ENCODE measurements at regions not wholly inside any gene's neighbourhood (a gene's known extent, or its start where the extent isn't known, plus 50 kb on each side); places are given as distances from the start of the nearest gene placed in this dataset.

DNA sequence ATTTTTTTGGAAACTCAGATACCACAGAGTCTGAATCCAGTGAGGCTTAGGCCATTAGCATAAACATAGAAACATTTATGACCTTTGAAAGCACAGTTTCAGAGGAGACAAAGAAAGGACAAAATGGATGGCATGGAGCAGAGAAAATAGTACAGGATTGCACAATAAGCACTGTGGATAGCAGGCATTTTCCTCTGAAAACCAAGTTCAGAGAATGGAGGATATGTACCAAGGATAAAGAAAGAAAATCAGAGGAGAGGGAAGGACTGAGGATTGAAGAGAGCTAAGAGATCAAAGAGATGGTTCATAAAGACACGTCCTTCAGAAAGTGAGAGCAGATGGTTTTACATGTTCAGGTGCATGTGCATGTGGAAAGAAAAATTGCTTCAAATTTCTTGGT lies 707.2 kb upstream of the CELF2 start:
- Histone ChIP-seq H3K4me2 (ENCODE audit: low read length) (no peak overlapping the region), H2AFZ (ENCODE audit: low read depth, low read length, poor library complexity, severe bottlenecking) (no peak overlapping the region), H3K4me3 (replicated peaks in 1 of 2; ENCODE audit: low read depth in 1 of 2, low read length in 2 of 2) (no peak overlapping the region), H3K9me2 (ENCODE audit: insufficient read depth) (no peaks in the 10 kb centered on the region), H3K36me3 (ENCODE audit: control insufficient read depth in 1 of 2, insufficient read depth in 2 of 2, low read length in 2 of 2) (no peaks in the 10 kb centered on the region), H3K4me1 (ENCODE audit: control insufficient read depth in 1 of 2, insufficient read depth in 2 of 2, low read length in 2 of 2) (no peaks in the 10 kb centered on the region), H3K9ac (ENCODE audit: low read length) (no peak overlapping the region), H3K9me3 (ENCODE audit: control insufficient read depth in 1 of 2, insufficient read depth in 1 of 2, low read depth in 1 of 2, low read length in 2 of 2) (peaks cover 14 to 31% of the 10 kb centered on the region in 2 experiments; a peak in 3 of 4 replicates), H4K20me1 (ENCODE audit: insufficient read depth) (no peaks in the 10 kb centered on the region), H3K27me3 (ENCODE audit: insufficient read depth, low read length) (no peaks in the 10 kb centered on the region), H3K79me2 (ENCODE audit: insufficient read depth, low read length) (no peaks in the 10 kb centered on the region), H3K27ac (ENCODE audit: low read depth, low read length) (no peak overlapping the region)
- ChIA-PET CTCF (no interaction called here), POLR2A (no interaction called here), RAD21 (ENCODE audit: low non-redundant PET in 1 of 2, low total read pairs in 2 of 2, uncharacterized antibody in 2 of 2, unreplicated experiment in 2 of 2) (no interaction called here)
- TF ChIP-seq SRF (IDR thresholded peaks at IDR 0.05; ENCODE audit: low read depth) (no peak), JUND (IDR thresholded peaks at IDR 0.05) (no peak)
- TF ChIP-seq, protein P1, sequence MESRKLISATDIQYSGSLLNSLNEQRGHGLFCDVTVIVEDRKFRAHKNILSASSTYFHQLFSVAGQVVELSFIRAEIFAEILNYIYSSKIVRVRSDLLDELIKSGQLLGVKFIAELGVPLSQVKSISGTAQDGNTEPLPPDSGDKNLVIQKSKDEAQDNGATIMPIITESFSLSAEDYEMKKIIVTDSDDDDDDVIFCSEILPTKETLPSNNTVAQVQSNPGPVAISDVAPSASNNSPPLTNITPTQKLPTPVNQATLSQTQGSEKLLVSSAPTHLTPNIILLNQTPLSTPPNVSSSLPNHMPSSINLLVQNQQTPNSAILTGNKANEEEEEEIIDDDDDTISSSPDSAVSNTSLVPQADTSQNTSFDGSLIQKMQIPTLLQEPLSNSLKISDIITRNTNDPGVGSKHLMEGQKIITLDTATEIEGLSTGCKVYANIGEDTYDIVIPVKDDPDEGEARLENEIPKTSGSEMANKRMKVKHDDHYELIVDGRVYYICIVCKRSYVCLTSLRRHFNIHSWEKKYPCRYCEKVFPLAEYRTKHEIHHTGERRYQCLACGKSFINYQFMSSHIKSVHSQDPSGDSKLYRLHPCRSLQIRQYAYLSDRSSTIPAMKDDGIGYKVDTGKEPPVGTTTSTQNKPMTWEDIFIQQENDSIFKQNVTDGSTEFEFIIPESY (IDR thresholded peaks at IDR 0.05; ENCODE audit: extremely low read depth, insufficient replicate concordance, low read length) = no peak
- BruUV-seq (replicated peaks) = no TSS peak
- intact Hi-C loops (cut with micrococcal nuclease) = no loop called here
- ATAC-seq = no peak
- DNase-seq (ENCODE audit: low read depth, low spot score) = no peak

DNA sequence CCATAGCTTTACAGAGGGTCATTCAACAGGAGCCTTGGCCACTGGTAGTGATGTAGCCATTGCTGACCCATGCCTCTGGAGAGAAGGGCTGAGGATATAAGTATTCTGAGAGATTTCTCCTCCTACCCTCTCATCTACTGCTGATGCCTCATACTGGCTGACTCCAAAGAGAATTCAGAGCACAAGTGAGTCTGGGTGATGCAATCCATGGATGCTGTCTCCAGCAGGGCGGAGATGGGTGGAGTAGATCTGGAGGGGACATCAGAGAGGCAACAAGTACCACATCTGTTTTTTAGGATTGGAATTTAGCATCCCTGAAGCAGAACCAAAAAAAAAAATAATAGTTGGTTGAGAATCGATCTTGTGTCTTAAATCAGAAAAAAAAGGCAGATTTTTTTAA lies 705.7 kb upstream of the CELF2 start:
- no peak for ATAC-seq
- Histone ChIP-seq H4K20me1 (ENCODE audit: insufficient read depth) (no peaks in the 10 kb centered on the region), H3K4me1 (ENCODE audit: control insufficient read depth in 1 of 2, insufficient read depth in 2 of 2, low read length in 2 of 2) (no peaks in the 10 kb centered on the region), H3K27me3 (ENCODE audit: insufficient read depth, low read length) (no peaks in the 10 kb centered on the region), H3K27ac (ENCODE audit: low read depth, low read length) (no peak overlapping the region), H3K4me3 (replicated peaks in 1 of 2; ENCODE audit: low read depth in 1 of 2, low read length in 2 of 2) (no peak overlapping the region), H3K9me2 (ENCODE audit: insufficient read depth) (no peaks in the 10 kb centered on the region), H2AFZ (ENCODE audit: low read depth, low read length, poor library complexity, severe bottlenecking) (no peak overlapping the region), H3K9me3 (ENCODE audit: control insufficient read depth in 1 of 2, insufficient read depth in 1 of 2, low read depth in 1 of 2, low read length in 2 of 2) (peaks cover 9 to 33% of the 10 kb centered on the region in 2 experiments; a peak in 3 of 4 replicates), H3K4me2 (ENCODE audit: low read length) (no peak overlapping the region), H3K79me2 (ENCODE audit: insufficient read depth, low read length) (no peaks in the 10 kb centered on the region), H3K9ac (ENCODE audit: low read length) (no peak overlapping the region), H3K36me3 (ENCODE audit: control insufficient read depth in 1 of 2, insufficient read depth in 2 of 2, low read length in 2 of 2) (no peaks in the 10 kb centered on the region)
- RAD21 ChIA-PET (ENCODE audit: low non-redundant PET in 1 of 2, low total read pairs in 2 of 2, uncharacterized antibody in 2 of 2, unreplicated experiment in 2 of 2) = no interaction called here
- CTCF ChIA-PET = no interaction called here
- intact Hi-C loops (cut with micrococcal nuclease) = no loop called here
- BruUV-seq (replicated peaks) = no TSS peak
- TF ChIP-seq JUND (IDR thresholded peaks at IDR 0.05) = no peak
- no peak for TF ChIP-seq POLR2AphosphoS5 (IDR thresholded peaks at IDR 0.05; ENCODE audit: low read depth, low read length)
- TF ChIP-seq, protein P1 (IDR thresholded peaks at IDR 0.05; ENCODE audit: extremely low read depth, insufficient replicate concordance, low read length) = no peak
- no peak for TF ChIP-seq RAD21 (IDR thresholded peaks at IDR 0.05; ENCODE audit: low read depth)
- TF ChIP-seq SRF (IDR thresholded peaks at IDR 0.05; ENCODE audit: low read depth) = no peak
- TF ChIP-seq ZNF274 (IDR thresholded peaks at IDR 0.05; ENCODE audit: low read depth, low read length) = no peak
- TF ChIP-seq FOSL1 (IDR thresholded peaks at IDR 0.05; ENCODE audit: low read depth) = no peak
- TF ChIP-seq SP1 (IDR thresholded peaks at IDR 0.05; ENCODE audit: low read depth) = no peak
- TF ChIP-seq ZFX (IDR thresholded peaks at IDR 0.05) = no peak
- no peak for TF ChIP-seq POLR2A (IDR thresholded peaks at IDR 0.05; ENCODE audit: borderline replicate concordance, extremely low read depth, insufficient read depth, insufficient read length)
- no peak for TF ChIP-seq ATF3 (IDR thresholded peaks at IDR 0.05)
- TF ChIP-seq TCF7L2 (IDR thresholded peaks at IDR 0.05; ENCODE audit: borderline replicate concordance, extremely low read depth, insufficient read depth, insufficient read length) = no peak
- TF ChIP-seq ELF1 (IDR thresholded peaks at IDR 0.05; ENCODE audit: borderline replicate concordance, low read depth) = no peak
- no peak for TF ChIP-seq CBX3 (IDR thresholded peaks at IDR 0.05; ENCODE audit: low read depth)
- TF ChIP-seq SIN3A (IDR thresholded peaks at IDR 0.05; ENCODE audit: low read depth) = no peak
- POLR2A ChIA-PET = no interaction called here
- DNase-seq (ENCODE audit: low read depth, low spot score) = no peak

Data from HCT116 (cell line).